HCT116 (cell line): ENCODE measurements at regions not wholly inside any gene's neighbourhood (a gene's known extent, or its start where the extent isn't known, plus 50 kb on each side); places are given as distances from the start of the nearest gene placed in this dataset.

Experiments used
- EGR1 ChIP-seq: IDR thresholded peaks from 2 replicates; pipeline ENCODE4 v1.6.1; 2012; ENCODE audit warnings: low read depth
- POLR2A ChIP-seq: IDR thresholded peaks from 2 replicates; pipeline ENCODE4 v1.7.0; 2011; ENCODE audit warnings: borderline replicate concordance; ENCODE audit not compliant: insufficient read depth, insufficient read length; ENCODE audit errors: extremely low read depth
- POLR2AphosphoS5 ChIP-seq: IDR thresholded peaks from 2 replicates; pipeline ENCODE4 v1.6.1; 2011; ENCODE audit warnings: mild to moderate bottlenecking, low read depth, low read length, moderate library complexity
- SP1 ChIP-seq: IDR thresholded peaks from 2 replicates; pipeline ENCODE4 v1.6.1; 2012; ENCODE audit warnings: low read depth
- TF ChIP-seq, protein P1 (sequence below), 3 experiments: fragments of 200-600 bp in 1 of 3; sonication (generic) in 1 of 3; IDR thresholded peaks in 2 of 3; conservative IDR thresholded peaks in 1 of 3; 2 replicates each; pipeline ENCODE4 v1.5.1; 2012 to 2017; ENCODE audit warnings: low read depth in 2 of 3, low read length in 2 of 3, antibody characterized with exemption in 1 of 3, borderline replicate concordance in 1 of 3, control low read depth in 1 of 3, mild to moderate bottlenecking in 1 of 3, mixed read lengths in 1 of 3, mixed run types in 1 of 3, moderate library complexity in 1 of 3; ENCODE audit not compliant: insufficient read depth in 1 of 3
- TF ChIP-seq, protein P2 (sequence below): IDR thresholded peaks from 2 replicates; pipeline ENCODE4 v1.6.1; 2012; ENCODE audit warnings: low read depth

GRCh38 chr3:84759361-84759760, 199.4 kb upstream of the CADM2 start:
- TF ChIP-seq, protein P1, sequence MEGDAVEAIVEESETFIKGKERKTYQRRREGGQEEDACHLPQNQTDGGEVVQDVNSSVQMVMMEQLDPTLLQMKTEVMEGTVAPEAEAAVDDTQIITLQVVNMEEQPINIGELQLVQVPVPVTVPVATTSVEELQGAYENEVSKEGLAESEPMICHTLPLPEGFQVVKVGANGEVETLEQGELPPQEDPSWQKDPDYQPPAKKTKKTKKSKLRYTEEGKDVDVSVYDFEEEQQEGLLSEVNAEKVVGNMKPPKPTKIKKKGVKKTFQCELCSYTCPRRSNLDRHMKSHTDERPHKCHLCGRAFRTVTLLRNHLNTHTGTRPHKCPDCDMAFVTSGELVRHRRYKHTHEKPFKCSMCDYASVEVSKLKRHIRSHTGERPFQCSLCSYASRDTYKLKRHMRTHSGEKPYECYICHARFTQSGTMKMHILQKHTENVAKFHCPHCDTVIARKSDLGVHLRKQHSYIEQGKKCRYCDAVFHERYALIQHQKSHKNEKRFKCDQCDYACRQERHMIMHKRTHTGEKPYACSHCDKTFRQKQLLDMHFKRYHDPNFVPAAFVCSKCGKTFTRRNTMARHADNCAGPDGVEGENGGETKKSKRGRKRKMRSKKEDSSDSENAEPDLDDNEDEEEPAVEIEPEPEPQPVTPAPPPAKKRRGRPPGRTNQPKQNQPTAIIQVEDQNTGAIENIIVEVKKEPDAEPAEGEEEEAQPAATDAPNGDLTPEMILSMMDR (IDR thresholded peaks at IDR 0.05 in 2 of 3, conservative IDR thresholded peaks at IDR 0.05 in 1 of 3; ENCODE audit: borderline replicate concordance in 1 of 3, insufficient read depth in 1 of 3, low read depth in 2 of 3, low read length in 2 of 3): no peak
- TF ChIP-seq POLR2AphosphoS5 (no peak), POLR2A (no peak), EGR1 (no peak), SP1 (no peak)
- TF ChIP-seq, protein P2, sequence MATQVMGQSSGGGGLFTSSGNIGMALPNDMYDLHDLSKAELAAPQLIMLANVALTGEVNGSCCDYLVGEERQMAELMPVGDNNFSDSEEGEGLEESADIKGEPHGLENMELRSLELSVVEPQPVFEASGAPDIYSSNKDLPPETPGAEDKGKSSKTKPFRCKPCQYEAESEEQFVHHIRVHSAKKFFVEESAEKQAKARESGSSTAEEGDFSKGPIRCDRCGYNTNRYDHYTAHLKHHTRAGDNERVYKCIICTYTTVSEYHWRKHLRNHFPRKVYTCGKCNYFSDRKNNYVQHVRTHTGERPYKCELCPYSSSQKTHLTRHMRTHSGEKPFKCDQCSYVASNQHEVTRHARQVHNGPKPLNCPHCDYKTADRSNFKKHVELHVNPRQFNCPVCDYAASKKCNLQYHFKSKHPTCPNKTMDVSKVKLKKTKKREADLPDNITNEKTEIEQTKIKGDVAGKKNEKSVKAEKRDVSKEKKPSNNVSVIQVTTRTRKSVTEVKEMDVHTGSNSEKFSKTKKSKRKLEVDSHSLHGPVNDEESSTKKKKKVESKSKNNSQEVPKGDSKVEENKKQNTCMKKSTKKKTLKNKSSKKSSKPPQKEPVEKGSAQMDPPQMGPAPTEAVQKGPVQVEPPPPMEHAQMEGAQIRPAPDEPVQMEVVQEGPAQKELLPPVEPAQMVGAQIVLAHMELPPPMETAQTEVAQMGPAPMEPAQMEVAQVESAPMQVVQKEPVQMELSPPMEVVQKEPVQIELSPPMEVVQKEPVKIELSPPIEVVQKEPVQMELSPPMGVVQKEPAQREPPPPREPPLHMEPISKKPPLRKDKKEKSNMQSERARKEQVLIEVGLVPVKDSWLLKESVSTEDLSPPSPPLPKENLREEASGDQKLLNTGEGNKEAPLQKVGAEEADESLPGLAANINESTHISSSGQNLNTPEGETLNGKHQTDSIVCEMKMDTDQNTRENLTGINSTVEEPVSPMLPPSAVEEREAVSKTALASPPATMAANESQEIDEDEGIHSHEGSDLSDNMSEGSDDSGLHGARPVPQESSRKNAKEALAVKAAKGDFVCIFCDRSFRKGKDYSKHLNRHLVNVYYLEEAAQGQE: no peak
